DND-41 (cell line): ENCODE measurements at regions not wholly inside any gene's neighbourhood (a gene's known extent, or its start where the extent isn't known, plus 50 kb on each side); places are given as distances from the start of the nearest gene placed in this dataset.

Experiments used
- ATAC-seq: fragments of 200-7000 bp; cut with Tn5 transposase; 3 replicates; pipeline ENCODE4 v1.9.1; 2021; ENCODE audit warnings: low read depth; ENCODE audit not compliant: insufficient read depth
- DNase-seq: peaks from one replicate; pipeline ENCODE4 v3.0.0-alpha.2; 2020
- H2AFZ ChIP-seq: 2 replicates; pipeline ENCODE4 v1.6.0; 2012; ENCODE audit warnings: low read depth, low read length
- H3K27ac ChIP-seq: 2 replicates; pipeline ENCODE4 v1.5.1; 2012; ENCODE audit warnings: low read length, inconsistent platforms
- H3K27me3 ChIP-seq: fragments of 200-600 bp; sonication (generic); 2 replicates; pipeline ENCODE4 v1.6.0; 2012; ENCODE audit warnings: low read length, mild to moderate bottlenecking, inconsistent platforms; ENCODE audit not compliant: insufficient read depth, poor library complexity
- H3K36me3 ChIP-seq: 2 replicates; pipeline ENCODE4 v1.5.1; 2012; ENCODE audit warnings: low read length, inconsistent platforms; ENCODE audit not compliant: insufficient read depth
- H3K4me1 ChIP-seq: 2 replicates; pipeline ENCODE4 v1.5.1; 2012; ENCODE audit warnings: mild to moderate bottlenecking, low read length; ENCODE audit not compliant: insufficient read depth
- H3K4me2 ChIP-seq: 2 replicates; pipeline ENCODE4 v1.6.0; 2012; ENCODE audit warnings: mild to moderate bottlenecking, moderate library complexity, low read length, inconsistent platforms; ENCODE audit not compliant: insufficient read depth
- H3K4me3 ChIP-seq, 2 experiments: fragments of 200-600 bp in 1 of 2; shearing (Covaris generic) in 1 of 2; 2 replicates each; pipeline ENCODE4 v1.5.1; 2012 to 2016; ENCODE audit warnings: inconsistent platforms in 2 of 2, low read length in 2 of 2, mild to moderate bottlenecking in 2 of 2, low read depth in 1 of 2, moderate library complexity in 1 of 2
- H3K79me2 ChIP-seq: 2 replicates; pipeline ENCODE4 v1.6.0; 2012; ENCODE audit warnings: low read length, inconsistent platforms; ENCODE audit not compliant: insufficient read depth
- H3K9ac ChIP-seq: 2 replicates; pipeline ENCODE4 v1.6.0; 2012; ENCODE audit warnings: low read depth, mild to moderate bottlenecking, inconsistent platforms, low read length, moderate library complexity
- H3K9me3 ChIP-seq: 2 replicates; pipeline ENCODE4 v1.5.1; 2012; ENCODE audit warnings: low read length, moderate library complexity, mild to moderate bottlenecking, inconsistent platforms; ENCODE audit not compliant: insufficient read depth, severe bottlenecking
- H4K20me1 ChIP-seq: 2 replicates; pipeline ENCODE4 v1.6.0; 2012; ENCODE audit warnings: low read length; ENCODE audit not compliant: insufficient read depth
- EZH2 ChIP-seq: IDR thresholded peaks from 3 replicates; pipeline ENCODE4 v1.6.1; 2012; ENCODE audit warnings: borderline replicate concordance, low read depth, mild to moderate bottlenecking, moderate library complexity, low read length, inconsistent platforms; ENCODE audit not compliant: severe bottlenecking
- TF ChIP-seq, protein P1 (sequence below): IDR thresholded peaks from 2 replicates; pipeline ENCODE4 v1.5.1; 2012; ENCODE audit warnings: borderline replicate concordance, low read length, moderate library complexity, mild to moderate bottlenecking; ENCODE audit not compliant: poor library complexity, severe bottlenecking; ENCODE audit errors: extremely low read depth

DNA sequence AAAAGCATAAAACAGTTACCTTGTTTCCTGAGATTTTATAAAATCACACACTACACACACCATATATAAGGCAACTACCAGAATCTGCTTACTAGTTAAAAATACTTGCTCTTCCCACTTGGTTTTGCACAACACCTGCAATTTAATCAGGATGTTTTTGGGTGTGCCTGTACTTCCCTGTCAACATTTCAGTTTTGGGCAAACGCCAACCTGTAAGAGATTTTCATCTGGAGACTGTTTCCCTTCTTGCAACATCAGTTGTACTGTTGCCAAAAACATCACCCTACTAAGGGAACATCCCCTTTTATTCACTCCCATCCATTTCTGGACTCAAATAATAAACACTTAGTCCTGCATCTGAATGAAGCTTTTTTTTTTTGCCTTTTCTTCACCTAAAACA lies 172.3 kb downstream of the DUSP6 start:
- TF ChIP-seq, protein P1, sequence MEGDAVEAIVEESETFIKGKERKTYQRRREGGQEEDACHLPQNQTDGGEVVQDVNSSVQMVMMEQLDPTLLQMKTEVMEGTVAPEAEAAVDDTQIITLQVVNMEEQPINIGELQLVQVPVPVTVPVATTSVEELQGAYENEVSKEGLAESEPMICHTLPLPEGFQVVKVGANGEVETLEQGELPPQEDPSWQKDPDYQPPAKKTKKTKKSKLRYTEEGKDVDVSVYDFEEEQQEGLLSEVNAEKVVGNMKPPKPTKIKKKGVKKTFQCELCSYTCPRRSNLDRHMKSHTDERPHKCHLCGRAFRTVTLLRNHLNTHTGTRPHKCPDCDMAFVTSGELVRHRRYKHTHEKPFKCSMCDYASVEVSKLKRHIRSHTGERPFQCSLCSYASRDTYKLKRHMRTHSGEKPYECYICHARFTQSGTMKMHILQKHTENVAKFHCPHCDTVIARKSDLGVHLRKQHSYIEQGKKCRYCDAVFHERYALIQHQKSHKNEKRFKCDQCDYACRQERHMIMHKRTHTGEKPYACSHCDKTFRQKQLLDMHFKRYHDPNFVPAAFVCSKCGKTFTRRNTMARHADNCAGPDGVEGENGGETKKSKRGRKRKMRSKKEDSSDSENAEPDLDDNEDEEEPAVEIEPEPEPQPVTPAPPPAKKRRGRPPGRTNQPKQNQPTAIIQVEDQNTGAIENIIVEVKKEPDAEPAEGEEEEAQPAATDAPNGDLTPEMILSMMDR, result no peak
- TF ChIP-seq EZH2, result no peak
- Histone ChIP-seq H2AFZ (no peak overlapping the region), H3K27me3 (no peaks in the 10 kb centered on the region), H3K4me2 (no peak overlapping the region; the same call in 1 of the 2 replicates), H3K9me3 (no peaks in the 10 kb centered on the region), H3K27ac (peak overlapping the region; percentile 13; the same call in 1 of the 2 replicates), H3K9ac (no peak overlapping the region), H3K4me1 (peaks cover 31% of the 10 kb centered on the region), H3K36me3 (no peaks in the 10 kb centered on the region), H4K20me1 (no peaks in the 10 kb centered on the region), H3K4me3 (no peak overlapping the region), H3K79me2 (no peaks in the 10 kb centered on the region)
- no peak for DNase-seq
- peak; percentile 37; the same call in 2 of the 3 replicates for ATAC-seq

DNA sequence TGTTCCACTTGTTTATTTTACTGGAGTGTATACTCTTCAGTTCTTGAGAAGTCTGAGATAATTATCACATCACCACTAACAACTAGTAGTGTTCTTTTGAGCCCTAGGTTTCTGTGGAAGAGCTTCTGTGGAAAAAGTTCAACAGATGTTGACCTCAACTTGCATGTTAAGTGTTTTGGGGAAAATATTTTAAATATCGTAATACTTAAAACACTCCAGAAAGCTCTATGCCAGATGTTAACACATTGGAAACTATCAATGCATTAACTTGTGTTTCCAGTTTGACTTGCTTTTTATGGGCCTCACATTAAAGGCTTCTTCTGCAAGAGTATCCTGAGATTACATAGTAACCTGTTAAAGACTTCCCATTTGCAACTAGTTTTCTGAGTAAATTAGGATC lies 173.1 kb downstream of the DUSP6 start:
- DNase-seq (no peak), ATAC-seq (no peak)
- Histone ChIP-seq H3K36me3 (no peaks in the 10 kb centered on the region), H2AFZ (no peak overlapping the region), H3K9me3 (no peaks in the 10 kb centered on the region), H3K4me2 (no peak overlapping the region), H4K20me1 (no peaks in the 10 kb centered on the region), H3K27ac (no peak overlapping the region), H3K79me2 (no peaks in the 10 kb centered on the region), H3K4me1 (peaks cover 31% of the 10 kb centered on the region), H3K9ac (no peak overlapping the region), H3K4me3 (no peak overlapping the region), H3K27me3 (no peaks in the 10 kb centered on the region)
- TF ChIP-seq, protein P1, result no peak
- TF ChIP-seq EZH2, result no peak

DNA sequence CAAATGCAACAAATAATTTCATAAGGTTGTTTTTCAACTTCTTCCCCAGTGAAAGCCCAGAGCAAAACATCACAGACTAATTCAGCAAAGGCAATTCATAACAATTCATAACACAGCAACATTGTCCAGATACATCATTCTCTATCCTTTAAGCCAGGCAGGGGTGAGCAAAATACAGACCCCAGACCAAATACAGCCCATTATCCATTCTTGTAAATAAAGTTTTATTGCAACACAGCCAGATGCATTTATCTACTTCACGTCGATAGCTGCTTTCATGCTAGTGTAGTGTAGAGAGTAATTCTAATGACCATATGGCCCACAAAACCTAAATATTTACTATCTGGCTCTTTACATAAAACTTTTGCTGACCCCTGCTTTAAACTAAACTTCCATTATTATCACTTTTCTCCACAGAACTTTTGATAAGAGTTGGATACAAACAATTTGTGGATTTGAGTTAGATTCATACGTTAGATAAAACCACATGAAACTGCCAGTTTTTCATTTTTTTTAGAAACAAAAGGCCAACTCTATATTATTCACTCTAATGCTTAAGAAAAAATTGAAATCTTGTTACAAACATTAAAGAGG lies 174.4 kb downstream of the DUSP6 start:
- no peak for TF ChIP-seq EZH2
- TF ChIP-seq, protein P1, result no peak
- H3K36me3 ChIP-seq, result no peaks in the 10 kb centered on the region
- H3K4me1 ChIP-seq, result peaks cover 31% of the 10 kb centered on the region

DNA sequence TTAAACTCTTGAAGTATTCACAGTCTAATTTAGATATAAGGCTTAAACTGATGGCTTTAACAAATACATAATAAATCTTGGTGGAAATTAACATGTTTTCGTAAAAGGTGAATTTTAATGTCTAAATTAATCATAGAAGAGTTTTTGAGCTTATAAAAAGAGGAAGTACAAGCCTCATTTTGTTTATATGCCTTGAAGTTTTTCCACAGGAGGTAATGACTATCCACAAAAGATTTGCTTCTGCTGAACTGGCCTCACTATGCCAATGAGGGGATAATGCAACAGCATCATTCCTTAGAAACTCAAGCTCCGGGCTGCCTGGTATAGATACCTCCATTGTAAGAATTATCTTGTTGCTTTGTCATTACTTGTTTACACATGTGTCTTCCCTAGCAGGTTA lies 175.6 kb downstream of the DUSP6 start:
- no peak for DNase-seq
- Histone ChIP-seq H4K20me1 (no peaks in the 10 kb centered on the region), H3K27ac (no peak overlapping the region), H3K79me2 (no peaks in the 10 kb centered on the region), H3K4me1 (peaks cover 28% of the 10 kb centered on the region), H3K4me3 (no peak overlapping the region), H3K27me3 (no peaks in the 10 kb centered on the region), H3K36me3 (no peaks in the 10 kb centered on the region), H3K9me3 (no peaks in the 10 kb centered on the region), H3K4me2 (no peak overlapping the region), H3K9ac (no peak overlapping the region), H2AFZ (no peak overlapping the region)
- no peak for ATAC-seq
- TF ChIP-seq EZH2, result no peak
- TF ChIP-seq, protein P1, result no peak

More for the DNA sequence above, 174.4 kb downstream of the DUSP6 start:
- DNase-seq (no peak), ATAC-seq (no peak)
- H2AFZ ChIP-seq, result no peak overlapping the region
- no peaks in the 10 kb centered on the region for H3K79me2 ChIP-seq
- H3K9ac ChIP-seq, result no peak overlapping the region
- no peak overlapping the region for H3K27ac ChIP-seq
- no peaks in the 10 kb centered on the region for H3K9me3 ChIP-seq
- no peak overlapping the region for H3K4me3 ChIP-seq
- H3K4me2 ChIP-seq, result no peak overlapping the region
- no peaks in the 10 kb centered on the region for H3K27me3 ChIP-seq
- no peaks in the 10 kb centered on the region for H4K20me1 ChIP-seq
